GM19395 (cell line): ENCODE measurements at regions not wholly inside any gene's neighbourhood (a gene's known extent, or its start where the extent isn't known, plus 50 kb on each side); places are given as distances from the start of the nearest gene placed in this dataset.

ENCODE experiments used
- ATAC-seq: cut with Tn5 transposase; IDR thresholded peaks from one replicate; pipeline ENCODE4 v1.9.1; 2021; ENCODE audit warnings: mild to moderate bottlenecking, moderate library complexity; ENCODE audit not compliant: unreplicated experiment

- ATAC-seq, result no peak
Measured at GRCh38 chr2:221334481-221335218, 237.5 kb downstream of the EPHA4 start.

GRCh38 chr2:221335219-221335752 lies 236.8 kb downstream of the EPHA4 start:
- ATAC-seq, result no peak

- no peak for ATAC-seq
Measured at GRCh38 chr2:221336967-221337366, 235.1 kb downstream of the EPHA4 start.

GRCh38 chr2:221337957-221338685 lies 234.0 kb downstream of the EPHA4 start:
- no peak for ATAC-seq

- ATAC-seq, result no peak
Measured at GRCh38 chr2:221342388-221342787, 229.7 kb downstream of the EPHA4 start.

- ATAC-seq, result no peak
Measured at GRCh38 chr2:221343524-221343923, 228.6 kb downstream of the EPHA4 start.

- ATAC-seq, result no peak
Measured at GRCh38 chr2:221345516-221345915, 226.6 kb downstream of the EPHA4 start.

GRCh38 chr2:221346411-221346810 lies 225.7 kb downstream of the EPHA4 start:
- ATAC-seq, result no peak

GRCh38 chr2:221347471-221347870 lies 224.6 kb downstream of the EPHA4 start:
- no peak for ATAC-seq

GRCh38 chr2:221350616-221351015 lies 221.5 kb downstream of the EPHA4 start:
- no peak for ATAC-seq

- no peak for ATAC-seq
Measured at GRCh38 chr2:221353201-221353600, 218.9 kb downstream of the EPHA4 start.

- ATAC-seq, result no peak
Measured at GRCh38 chr2:221360312-221360711, 211.8 kb downstream of the EPHA4 start.

GRCh38 chr2:221360742-221361141 lies 211.4 kb downstream of the EPHA4 start:
- ATAC-seq, result no peak

GRCh38 chr2:221361633-221362032 lies 210.5 kb downstream of the EPHA4 start:
- ATAC-seq, result no peak

- ATAC-seq, result no peak
Measured at GRCh38 chr2:221364672-221365071, 207.4 kb downstream of the EPHA4 start.
